ENCODE measurements at regions not wholly inside any gene's neighbourhood (a gene's known extent, or its start where the extent isn't known, plus 50 kb on each side); places are given as distances from the start of the nearest gene placed in this dataset.

DNA sequence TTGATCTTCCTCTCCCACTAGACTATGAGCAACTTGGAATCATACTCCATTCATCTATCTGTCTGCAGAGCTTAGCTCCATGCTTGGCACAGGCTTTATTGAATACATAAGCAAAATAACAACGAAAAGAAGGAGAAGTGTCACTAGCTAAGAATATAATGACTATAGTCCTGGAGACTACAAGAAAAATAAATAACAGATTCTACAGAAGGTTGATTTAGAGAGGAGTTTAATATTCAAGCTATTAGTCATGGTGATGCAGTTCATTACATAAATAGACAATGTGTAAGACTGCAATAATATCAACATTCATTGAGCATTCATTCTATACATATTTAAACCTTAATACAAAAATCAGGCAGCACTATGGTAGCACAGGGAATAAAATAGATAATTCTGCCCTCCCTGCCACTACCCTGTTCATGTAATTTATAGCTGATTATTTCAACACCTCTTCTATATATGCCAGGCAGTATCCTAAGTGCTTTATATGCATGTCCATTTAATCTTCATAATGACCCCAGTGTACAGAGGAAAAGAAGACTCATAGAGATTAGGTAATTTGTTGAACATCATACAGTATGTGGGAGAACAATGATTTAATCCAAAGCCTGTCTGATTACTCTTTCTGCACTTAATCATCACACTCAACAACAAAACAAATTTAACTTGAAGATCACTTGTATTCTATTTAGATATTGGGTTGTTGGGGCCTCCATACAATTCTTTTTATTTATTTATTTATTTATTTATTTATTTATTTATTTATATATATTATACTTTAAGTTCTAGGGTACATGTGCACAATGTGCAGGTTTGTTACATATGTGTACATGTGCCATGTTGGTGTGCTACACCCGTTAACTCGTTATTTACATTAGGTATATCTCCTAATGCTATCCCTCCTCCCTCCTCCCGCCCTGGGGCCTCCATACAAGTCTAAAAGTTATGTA lies 165.3 kb downstream of the RNF152 start:
- DNase-seq (ENCODE audit: low read depth in 2 of 2): no peak

DNA sequence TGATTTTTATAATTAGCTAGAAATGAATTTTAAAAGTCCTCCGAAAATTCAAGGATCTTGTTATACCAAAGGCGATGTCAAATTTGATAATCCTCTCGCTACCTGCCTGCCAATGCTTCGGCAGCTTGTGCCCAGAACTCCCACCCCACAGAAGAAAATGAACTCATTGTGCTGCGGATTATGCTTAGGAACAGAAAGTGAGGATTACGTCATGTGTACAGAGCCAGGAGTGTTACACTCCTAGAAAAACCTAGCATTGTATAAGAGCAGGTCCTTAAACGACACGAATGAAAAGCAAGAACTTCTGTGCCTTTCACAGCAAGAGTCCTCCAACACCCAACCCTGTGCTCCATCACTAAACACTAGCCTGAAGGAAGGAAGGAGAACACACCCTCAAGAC lies 168.3 kb downstream of the RNF152 start:
- DNase-seq (ENCODE audit: low read depth in 2 of 2): no peak

DNA sequence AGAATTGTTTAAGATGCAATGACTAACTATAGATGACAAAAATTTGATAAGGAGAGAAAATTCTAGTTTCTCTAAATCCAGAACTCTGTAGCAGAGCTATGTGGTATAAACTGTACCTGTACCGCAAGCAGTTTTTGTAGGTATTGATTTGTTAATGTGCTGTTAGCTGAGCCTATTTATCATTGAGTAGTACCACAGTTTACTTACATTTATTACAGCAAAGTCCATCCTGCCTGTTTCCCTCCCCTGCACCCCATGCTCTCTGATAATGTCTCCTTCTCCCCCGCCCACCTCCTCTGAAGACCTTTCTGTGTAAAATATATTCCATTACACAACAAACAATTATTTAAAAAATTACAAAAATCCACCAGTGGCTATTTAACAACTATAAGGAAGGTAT lies 170.6 kb downstream of the RNF152 start:
- DNase-seq (ENCODE audit: low read depth in 2 of 2): no peak

GRCh38 chr18:61720496-61720895 lies 172.3 kb downstream of the RNF152 start:
- no peak for DNase-seq (ENCODE audit: low read depth in 2 of 2)

- no peak for DNase-seq (ENCODE audit: low read depth in 2 of 2)
These were observed 173.1 kb downstream of the RNF152 start for GRCh38 chr18:61719671-61720070.

- no peak for DNase-seq (ENCODE audit: low read depth in 2 of 2)
These were observed 173.9 kb downstream of the RNF152 start for GRCh38 chr18:61718944-61719343.

- DNase-seq (ENCODE audit: low read depth in 2 of 2): no peak
These were observed 178.4 kb downstream of the RNF152 start for GRCh38 chr18:61714421-61714820.

- no peak for DNase-seq (ENCODE audit: low read depth in 2 of 2)
These were observed 179.3 kb downstream of the RNF152 start for GRCh38 chr18:61713502-61713901.

DNA sequence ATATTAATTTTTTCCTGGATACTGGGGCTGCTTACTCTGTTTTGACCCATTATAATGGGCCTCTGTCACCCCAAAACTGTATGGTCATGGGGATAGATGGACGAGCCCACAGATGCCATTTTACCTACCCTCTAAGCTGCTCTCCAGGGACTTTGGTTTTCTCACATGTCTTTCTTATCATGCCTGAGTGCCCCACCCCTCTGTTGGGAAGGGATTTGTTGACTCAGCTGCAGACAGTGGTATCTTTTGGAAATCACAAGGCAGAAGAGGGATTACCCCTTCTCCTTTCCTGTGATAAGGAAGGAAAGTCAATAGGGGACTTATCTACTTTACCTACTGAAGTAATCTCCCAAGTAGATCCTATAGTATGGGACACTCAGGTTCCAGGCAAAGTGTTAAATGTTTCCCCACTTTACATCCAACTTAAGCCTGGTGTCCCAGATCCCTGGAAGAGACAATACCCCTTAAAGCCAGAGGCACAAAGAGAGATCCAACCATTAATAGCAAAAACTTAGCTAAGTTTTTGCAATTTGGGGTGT lies 182.7 kb downstream of the RNF152 start:
- DNase-seq (ENCODE audit: low read depth in 2 of 2): no peak

- no peak for DNase-seq (ENCODE audit: low read depth in 2 of 2)
These were observed 186.4 kb downstream of the RNF152 start for GRCh38 chr18:61706276-61706915.

GRCh38 chr18:61703508-61703907 lies 189.3 kb downstream of the RNF152 start:
- no peak for DNase-seq (ENCODE audit: low read depth in 2 of 2)

GRCh38 chr18:61702007-61702406 lies 190.8 kb downstream of the RNF152 start:
- DNase-seq (ENCODE audit: low read depth in 2 of 2): no peak

DNA sequence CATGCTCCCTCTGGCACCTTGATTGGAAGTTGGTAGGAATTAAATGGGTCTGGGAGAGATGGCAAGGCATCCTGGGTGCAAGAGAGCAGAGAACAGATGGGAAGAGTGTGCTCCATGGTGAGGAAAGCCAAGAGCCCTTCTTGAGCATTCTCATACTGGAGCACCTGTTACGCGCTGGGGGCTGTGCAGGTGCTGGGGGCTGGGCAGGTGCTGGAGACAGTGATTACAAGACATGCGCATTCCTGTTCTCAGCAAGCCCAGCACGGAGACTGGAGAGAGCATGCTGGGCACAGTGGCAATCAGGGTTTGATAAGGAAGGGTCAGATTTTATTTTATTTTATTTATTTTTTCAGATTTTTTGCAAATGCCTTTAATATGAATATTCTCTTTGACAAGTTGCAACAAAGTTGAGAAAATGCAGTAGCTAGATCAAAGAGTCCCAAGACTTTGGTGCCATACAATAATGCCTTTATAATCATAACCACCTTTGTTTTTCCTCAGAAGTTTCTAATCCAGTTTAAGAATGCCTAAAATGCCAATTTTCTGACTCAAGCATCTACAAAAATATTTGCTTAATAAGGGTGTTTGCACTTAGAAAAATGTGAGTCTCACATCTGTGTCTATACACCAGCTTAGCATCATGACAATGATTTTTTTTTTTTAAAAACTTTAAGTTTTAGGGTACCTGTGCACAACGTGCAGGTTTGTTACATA lies 193.3 kb downstream of the RNF152 start:
- no peak for DNase-seq (ENCODE audit: low read depth in 2 of 2)

- no peak for DNase-seq (ENCODE audit: low read depth in 2 of 2)
These were observed 195.4 kb downstream of the RNF152 start for GRCh38 chr18:61697306-61697909.

- no peak for DNase-seq (ENCODE audit: low read depth in 2 of 2)
These were observed 198.6 kb downstream of the RNF152 start for GRCh38 chr18:61694236-61694635.

GRCh38 chr18:61690418-61691138 lies 202.2 kb downstream of the RNF152 start:
- no peak for DNase-seq (ENCODE audit: low read depth in 2 of 2)

GRCh38 chr18:61687317-61687716 lies 205.5 kb downstream of the RNF152 start:
- DNase-seq (ENCODE audit: low read depth in 2 of 2): no peak

DNA sequence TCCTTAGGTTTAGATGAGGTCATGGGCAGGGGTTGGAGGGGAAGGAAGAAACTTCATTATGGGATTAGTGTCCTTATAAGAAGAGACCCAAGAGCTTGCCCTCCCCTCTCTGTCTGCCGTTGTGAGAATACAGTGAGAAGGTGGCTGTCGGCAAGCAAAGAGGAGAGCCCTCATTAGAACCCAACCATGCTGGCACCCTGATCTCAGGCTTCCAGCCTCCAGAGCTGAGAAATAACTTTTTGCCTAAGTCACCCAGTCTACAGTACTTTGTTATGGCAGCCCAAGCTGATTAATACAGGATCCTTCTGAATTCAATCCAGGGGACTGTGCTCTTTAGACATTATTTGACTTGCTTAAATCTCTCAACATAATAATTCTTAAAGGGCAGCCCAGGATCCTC lies 209.0 kb downstream of the RNF152 start:
- no peak for DNase-seq (ENCODE audit: low read depth in 2 of 2)

DNA sequence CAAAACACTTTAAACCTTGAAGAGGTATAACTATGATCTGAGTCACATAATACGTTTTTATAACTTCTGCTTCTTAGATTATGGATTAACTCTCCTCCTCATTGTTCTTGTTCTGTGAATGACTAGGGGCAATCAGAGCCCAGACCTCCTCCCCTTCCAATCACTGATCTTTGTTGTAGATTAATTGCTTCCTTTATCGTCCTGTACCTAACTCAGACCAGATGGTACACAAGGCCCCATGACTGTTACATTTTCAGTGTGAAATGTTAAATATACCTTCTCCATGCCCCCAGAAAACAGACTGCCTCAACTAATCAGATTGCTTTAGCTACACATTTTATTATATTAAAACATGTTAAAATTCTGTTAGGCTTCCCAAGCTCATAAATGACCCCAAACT lies 211.7 kb downstream of the RNF152 start:
- DNase-seq (ENCODE audit: low read depth in 2 of 2): no peak

DNA sequence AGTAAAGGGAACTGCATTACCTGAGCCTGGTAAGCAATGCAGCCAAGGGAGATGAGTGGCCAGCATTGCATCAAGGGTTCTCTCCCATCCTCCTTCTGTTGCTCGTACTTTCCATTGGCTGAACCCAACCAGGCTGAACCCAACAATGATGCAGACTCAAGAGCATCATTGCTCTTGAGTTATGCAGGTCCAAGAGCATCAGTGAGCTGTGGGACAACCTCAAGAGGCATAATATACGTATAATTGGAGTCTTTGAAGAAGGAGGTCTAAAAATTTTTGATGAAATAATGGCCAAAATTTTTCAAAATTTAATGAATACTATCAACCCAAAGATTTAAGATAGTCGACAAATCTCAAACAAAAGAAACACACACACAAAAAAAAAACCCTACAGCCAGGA lies 213.0 kb downstream of the RNF152 start:
- no peak for DNase-seq (ENCODE audit: low read depth in 2 of 2)

- no peak for DNase-seq (ENCODE audit: low read depth in 2 of 2)
These were observed 215.3 kb downstream of the RNF152 start for GRCh38 chr18:61677435-61677970.

All from activated CD8-positive, alpha-beta memory T cell treated with anti-CD3 and anti-CD28 coated beads for 4 hours (primary cell).